ENCODE measurements at regions not wholly inside any gene's neighbourhood (a gene's known extent, or its start where the extent isn't known, plus 50 kb on each side); places are given as distances from the start of the nearest gene placed in this dataset.

- DNase-seq (ENCODE audit: low read depth in 6 of 9, low spot score in 9 of 9): no peak
- 96% methylated on average over 5 of the region's 5 CpGs for WGBS
- no peak overlapping the region for H3K4me3 ChIP-seq (ENCODE audit: low read length in 2 of 2)
- no peak overlapping the region for H3K27ac ChIP-seq (ENCODE audit: low read depth in 1 of 2, low read length in 1 of 2)
- no peaks in the 10 kb centered on the region for H3K4me1 ChIP-seq (ENCODE audit: control insufficient read depth in 2 of 2, insufficient read depth in 2 of 2, low read length in 2 of 2)
- no peaks in the 10 kb centered on the region for H3K9me3 ChIP-seq (ENCODE audit: control insufficient read depth in 2 of 2, insufficient read depth in 1 of 2, low read length in 1 of 2)
- H3K27me3 ChIP-seq (ENCODE audit: control insufficient read depth in 2 of 2, insufficient read depth in 1 of 2, low read length in 1 of 2): no peaks in the 10 kb centered on the region
- no peaks in the 10 kb centered on the region for H3K36me3 ChIP-seq (ENCODE audit: control insufficient read depth in 2 of 2, insufficient read depth in 2 of 2, low read length in 1 of 2)
These were observed 131.9 kb upstream of the PROK2 start for GRCh38 chr3:71916747-71917369.

GRCh38 chr3:71912839-71913495 is 128.0 kb upstream of the PROK2 start:
- no peak for DNase-seq (ENCODE audit: low read depth in 6 of 9, low spot score in 9 of 9)
- 72% methylated on average over 7 of the region's 7 CpGs for WGBS
- Histone ChIP-seq H3K36me3 (ENCODE audit: control insufficient read depth in 2 of 2, insufficient read depth in 2 of 2, low read length in 1 of 2) (no peaks in the 10 kb centered on the region), H3K9me3 (ENCODE audit: control insufficient read depth in 2 of 2, insufficient read depth in 1 of 2, low read length in 1 of 2) (no peaks in the 10 kb centered on the region), H3K27me3 (ENCODE audit: control insufficient read depth in 2 of 2, insufficient read depth in 1 of 2, low read length in 1 of 2) (peaks cover 0 to 5% of the 10 kb centered on the region in 2 donors), H3K4me3 (ENCODE audit: low read length in 2 of 2) (no peak overlapping the region), H3K27ac (ENCODE audit: low read depth in 1 of 2, low read length in 1 of 2) (no peak overlapping the region), H3K4me1 (ENCODE audit: control insufficient read depth in 2 of 2, insufficient read depth in 2 of 2, low read length in 2 of 2) (no peaks in the 10 kb centered on the region)

- no peak for DNase-seq (ENCODE audit: low read depth in 6 of 9, low spot score in 9 of 9)
- H3K4me3 ChIP-seq (ENCODE audit: low read length in 2 of 2): no peak overlapping the region
- no peaks in the 10 kb centered on the region for H3K36me3 ChIP-seq (ENCODE audit: control insufficient read depth in 2 of 2, insufficient read depth in 2 of 2, low read length in 1 of 2)
- no peak overlapping the region for H3K27ac ChIP-seq (ENCODE audit: low read depth in 1 of 2, low read length in 1 of 2)
- peaks cover 0 to 5% of the 10 kb centered on the region in 2 donors for H3K4me1 ChIP-seq (ENCODE audit: control insufficient read depth in 2 of 2, insufficient read depth in 2 of 2, low read length in 2 of 2)
- peaks cover 0 to 8% of the 10 kb centered on the region in 2 donors for H3K27me3 ChIP-seq (ENCODE audit: control insufficient read depth in 2 of 2, insufficient read depth in 1 of 2, low read length in 1 of 2)
- WGBS: over 99% methylated on average over 4 of the region's 4 CpGs
- no peaks in the 10 kb centered on the region for H3K9me3 ChIP-seq (ENCODE audit: control insufficient read depth in 2 of 2, insufficient read depth in 1 of 2, low read length in 1 of 2)
These were observed 125.2 kb upstream of the PROK2 start for GRCh38 chr3:71910108-71910507.

- Histone ChIP-seq H3K27me3 (ENCODE audit: control insufficient read depth in 2 of 2, insufficient read depth in 1 of 2, low read length in 1 of 2) (peaks cover 0 to 8% of the 10 kb centered on the region in 2 donors), H3K36me3 (ENCODE audit: control insufficient read depth in 2 of 2, insufficient read depth in 2 of 2, low read length in 1 of 2) (no peaks in the 10 kb centered on the region), H3K4me1 (ENCODE audit: control insufficient read depth in 2 of 2, insufficient read depth in 2 of 2, low read length in 2 of 2) (peaks cover 0 to 5% of the 10 kb centered on the region in 2 donors), H3K4me3 (ENCODE audit: low read length in 2 of 2) (no peak overlapping the region), H3K9me3 (ENCODE audit: control insufficient read depth in 2 of 2, insufficient read depth in 1 of 2, low read length in 1 of 2) (no peaks in the 10 kb centered on the region), H3K27ac (ENCODE audit: low read depth in 1 of 2, low read length in 1 of 2) (no peak overlapping the region)
- 97% methylated on average over 14 of the region's 14 CpGs for WGBS
- no peak for DNase-seq (ENCODE audit: low read depth in 6 of 9, low spot score in 9 of 9)
These were observed 123.0 kb upstream of the PROK2 start for GRCh38 chr3:71907996-71908395.

GRCh38 chr3:71906976-71907375 is 122.0 kb upstream of the PROK2 start:
- 59% methylated on average over 3 of the region's 3 CpGs for WGBS
- Histone ChIP-seq H3K27me3 (ENCODE audit: control insufficient read depth in 2 of 2, insufficient read depth in 1 of 2, low read length in 1 of 2) (peaks cover 0 to 8% of the 10 kb centered on the region in 2 donors), H3K4me1 (ENCODE audit: control insufficient read depth in 2 of 2, insufficient read depth in 2 of 2, low read length in 2 of 2) (peaks cover 0 to 5% of the 10 kb centered on the region in 2 donors), H3K27ac (ENCODE audit: low read depth in 1 of 2, low read length in 1 of 2) (no peak overlapping the region), H3K9me3 (ENCODE audit: control insufficient read depth in 2 of 2, insufficient read depth in 1 of 2, low read length in 1 of 2) (no peaks in the 10 kb centered on the region), H3K36me3 (ENCODE audit: control insufficient read depth in 2 of 2, insufficient read depth in 2 of 2, low read length in 1 of 2) (no peaks in the 10 kb centered on the region), H3K4me3 (ENCODE audit: low read length in 2 of 2) (no peak overlapping the region)
- DNase-seq (ENCODE audit: low read depth in 6 of 9, low spot score in 9 of 9): no peak

- no peak overlapping the region for H3K4me3 ChIP-seq (ENCODE audit: low read length in 2 of 2)
- no peak for DNase-seq (ENCODE audit: low read depth in 6 of 9, low spot score in 9 of 9)
- H3K36me3 ChIP-seq (ENCODE audit: control insufficient read depth in 2 of 2, insufficient read depth in 2 of 2, low read length in 1 of 2): no peaks in the 10 kb centered on the region
- no peak overlapping the region for H3K27ac ChIP-seq (ENCODE audit: low read depth in 1 of 2, low read length in 1 of 2)
- 34% methylated on average over 5 of the region's 5 CpGs for WGBS
- H3K9me3 ChIP-seq (ENCODE audit: control insufficient read depth in 2 of 2, insufficient read depth in 1 of 2, low read length in 1 of 2): no peaks in the 10 kb centered on the region
- H3K27me3 ChIP-seq (ENCODE audit: control insufficient read depth in 2 of 2, insufficient read depth in 1 of 2, low read length in 1 of 2): peaks cover 0 to 8% of the 10 kb centered on the region in 2 donors
- H3K4me1 ChIP-seq (ENCODE audit: control insufficient read depth in 2 of 2, insufficient read depth in 2 of 2, low read length in 2 of 2): peaks cover 0 to 5% of the 10 kb centered on the region in 2 donors
These were observed 120.5 kb upstream of the PROK2 start for GRCh38 chr3:71905426-71905825.

- no peak overlapping the region for H3K4me3 ChIP-seq (ENCODE audit: low read length in 2 of 2)
- WGBS: 98% methylated on average over 6 of the region's 6 CpGs
- no peaks in the 10 kb centered on the region for H3K36me3 ChIP-seq (ENCODE audit: control insufficient read depth in 2 of 2, insufficient read depth in 2 of 2, low read length in 1 of 2)
- no peak for DNase-seq (ENCODE audit: low read depth in 6 of 9, low spot score in 9 of 9)
- peaks cover 0 to 5% of the 10 kb centered on the region in 2 donors for H3K4me1 ChIP-seq (ENCODE audit: control insufficient read depth in 2 of 2, insufficient read depth in 2 of 2, low read length in 2 of 2)
- H3K27me3 ChIP-seq (ENCODE audit: control insufficient read depth in 2 of 2, insufficient read depth in 1 of 2, low read length in 1 of 2): peaks cover 0 to 8% of the 10 kb centered on the region in 2 donors
- no peak overlapping the region for H3K27ac ChIP-seq (ENCODE audit: low read depth in 1 of 2, low read length in 1 of 2)
- H3K9me3 ChIP-seq (ENCODE audit: control insufficient read depth in 2 of 2, insufficient read depth in 1 of 2, low read length in 1 of 2): no peaks in the 10 kb centered on the region
These were observed 119.0 kb upstream of the PROK2 start for GRCh38 chr3:71903936-71904335.

- H3K4me1 ChIP-seq (ENCODE audit: control insufficient read depth in 2 of 2, insufficient read depth in 2 of 2, low read length in 2 of 2): peaks cover 0 to 5% of the 10 kb centered on the region in 2 donors
- peaks cover 0 to 5% of the 10 kb centered on the region in 2 donors for H3K27me3 ChIP-seq (ENCODE audit: control insufficient read depth in 2 of 2, insufficient read depth in 1 of 2, low read length in 1 of 2)
These were observed 118.2 kb upstream of the PROK2 start for GRCh38 chr3:71903112-71903495.

GRCh38 chr3:71902258-71903111 is 117.5 kb upstream of the PROK2 start:
- peaks cover 0 to 5% of the 10 kb centered on the region in 2 donors for H3K4me1 ChIP-seq (ENCODE audit: control insufficient read depth in 2 of 2, insufficient read depth in 2 of 2, low read length in 2 of 2)
- H3K9me3 ChIP-seq (ENCODE audit: control insufficient read depth in 2 of 2, insufficient read depth in 1 of 2, low read length in 1 of 2): no peaks in the 10 kb centered on the region
- no peak overlapping the region for H3K27ac ChIP-seq (ENCODE audit: low read depth in 1 of 2, low read length in 1 of 2)
- no peaks in the 10 kb centered on the region for H3K36me3 ChIP-seq (ENCODE audit: control insufficient read depth in 2 of 2, insufficient read depth in 2 of 2, low read length in 1 of 2)
- 97% methylated on average over 4 of the region's 4 CpGs for WGBS
- no peaks in the 10 kb centered on the region for H3K27me3 ChIP-seq (ENCODE audit: control insufficient read depth in 2 of 2, insufficient read depth in 1 of 2, low read length in 1 of 2)
- no peak overlapping the region for H3K4me3 ChIP-seq (ENCODE audit: low read length in 2 of 2)
- DNase-seq (ENCODE audit: low read depth in 6 of 9, low spot score in 9 of 9): no peak

More at GRCh38 chr3:71903112-71903495, 118.2 kb upstream of the PROK2 start:
- Histone ChIP-seq H3K4me3 (ENCODE audit: low read length in 2 of 2) (no peak overlapping the region), H3K9me3 (ENCODE audit: control insufficient read depth in 2 of 2, insufficient read depth in 1 of 2, low read length in 1 of 2) (no peaks in the 10 kb centered on the region), H3K27ac (ENCODE audit: low read depth in 1 of 2, low read length in 1 of 2) (no peak overlapping the region), H3K36me3 (ENCODE audit: control insufficient read depth in 2 of 2, insufficient read depth in 2 of 2, low read length in 1 of 2) (no peaks in the 10 kb centered on the region)
- WGBS: 56% methylated on average over 2 of the region's 2 CpGs
- no peak for DNase-seq (ENCODE audit: low read depth in 6 of 9, low spot score in 9 of 9)

Measured in thymus (tissue), 11 donors.